ENCODE measurements at regions not wholly inside any gene's neighbourhood (a gene's known extent, or its start where the extent isn't known, plus 50 kb on each side); places are given as distances from the start of the nearest gene placed in this dataset.

- TF ChIP-seq CTCF (IDR thresholded peaks at IDR 0.05) = no peak
- Histone ChIP-seq H3K9me3 (no peaks in the 10 kb centered on the region), H3K4me3 (no peak overlapping the region), H3K4me1 (ENCODE audit: low read depth) (no peaks in the 10 kb centered on the region), H3K36me3 (ENCODE audit: low read depth) (no peaks in the 10 kb centered on the region)
- no peak for DNase-seq
- no peak for ATAC-seq
- intact Hi-C loops (cut with DNase I, micrococcal nuclease) = no loop called here
Measured at GRCh38 chr7:113368256-113368655, 249.9 kb upstream of the SMIM30 start.

- Histone ChIP-seq H3K9me3 (no peaks in the 10 kb centered on the region), H3K4me1 (ENCODE audit: low read depth) (no peaks in the 10 kb centered on the region), H3K36me3 (ENCODE audit: low read depth) (no peaks in the 10 kb centered on the region), H3K4me3 (no peak overlapping the region)
- intact Hi-C loops (cut with DNase I, micrococcal nuclease) = no loop called here
- no peak for TF ChIP-seq CTCF (IDR thresholded peaks at IDR 0.05)
- no peak for DNase-seq
- no peak for ATAC-seq
Measured at GRCh38 chr7:113367041-113367586, 248.8 kb upstream of the SMIM30 start.

GRCh38 chr7:113366122-113366521 is 247.8 kb upstream of the SMIM30 start:
- DNase-seq = no peak
- no peak for ATAC-seq
- intact Hi-C loops (cut with DNase I, micrococcal nuclease) = no loop called here
- no peaks in the 10 kb centered on the region for H3K36me3 ChIP-seq (ENCODE audit: low read depth)
- TF ChIP-seq CTCF (IDR thresholded peaks at IDR 0.05) = no peak
- H3K9me3 ChIP-seq = no peaks in the 10 kb centered on the region
- no peak overlapping the region for H3K4me3 ChIP-seq
- H3K4me1 ChIP-seq (ENCODE audit: low read depth) = no peaks in the 10 kb centered on the region

GRCh38 chr7:113349339-113349738 is 231.0 kb upstream of the SMIM30 start:
- DNase-seq = no peak

GRCh38 chr7:113339661-113340060 is 221.3 kb upstream of the SMIM30 start:
- H3K36me3 ChIP-seq (ENCODE audit: low read depth) = no peaks in the 10 kb centered on the region
- no peak for TF ChIP-seq CTCF (IDR thresholded peaks at IDR 0.05)
- no peak for ATAC-seq
- no peaks in the 10 kb centered on the region for H3K4me1 ChIP-seq (ENCODE audit: low read depth)
- intact Hi-C loops (cut with DNase I, micrococcal nuclease) = no loop called here
- H3K9me3 ChIP-seq = no peaks in the 10 kb centered on the region
- no peak overlapping the region for H3K4me3 ChIP-seq
- DNase-seq = no peak

More at GRCh38 chr7:113349339-113349738, 231.0 kb upstream of the SMIM30 start:
- Histone ChIP-seq H3K36me3 (ENCODE audit: low read depth) (no peaks in the 10 kb centered on the region), H3K4me1 (ENCODE audit: low read depth) (no peaks in the 10 kb centered on the region), H3K4me3 (no peak overlapping the region), H3K9me3 (no peaks in the 10 kb centered on the region)
- no peak for ATAC-seq
- no peak for TF ChIP-seq CTCF (IDR thresholded peaks at IDR 0.05)
- intact Hi-C loops (cut with DNase I, micrococcal nuclease) = no loop called here
